Esophagus muscularis mucosa (tissue), 4 donors: ENCODE measurements at regions not wholly inside any gene's neighbourhood (a gene's known extent, or its start where the extent isn't known, plus 50 kb on each side); places are given as distances from the start of the nearest gene placed in this dataset.

Experiments used
- DNase-seq: peaks from one replicate; pipeline ENCODE4 v3.0.0-alpha.2; 2017; ENCODE audit errors: extremely low spot score
- H3K27ac ChIP-seq, 4 donors: fragments of 200-600 bp; sonication (generic); replicated peaks in 1 of 4; 1 replicate in 3 of 4; 2 replicates in 1 of 4; pipeline ENCODE4 v1.5.1; 2016 to 2019; ENCODE audit warnings: mild to moderate bottlenecking in 1 of 4
- H3K27me3 ChIP-seq, 4 donors: fragments of 200-600 bp; sonication (generic); one replicate each; pipeline versions ENCODE4 v1.5.1 to v1.6.0; 2016 to 2019
- H3K36me3 ChIP-seq, 4 donors: fragments of 200-600 bp; sonication (generic); one replicate each; pipeline ENCODE4 v1.5.1; 2016 to 2019
- H3K4me1 ChIP-seq, 4 donors: fragments of 200-600 bp; sonication (generic); one replicate each; pipeline ENCODE4 v1.5.1; 2016 to 2019
- H3K4me3 ChIP-seq, 4 donors: fragments of 200-600 bp; sonication (generic); 1 replicate in 2 of 4; 2 replicates in 2 of 4; pipeline ENCODE4 v1.5.1; 2016 to 2019; ENCODE audit warnings: mild to moderate bottlenecking in 4 of 4, moderate library complexity in 1 of 4
- H3K9me3 ChIP-seq, 4 donors: fragments of 200-600 bp; sonication (generic); 1 replicate in 3 of 4; 2 replicates in 1 of 4; pipeline ENCODE4 v1.5.1; 2016 to 2019
- CTCF ChIP-seq, 3 experiments: fragments of 200-600 bp in 2 of 3; fragments of 450-650 bp in 1 of 3; sonication (generic) in 2 of 3; IDR thresholded peaks; one replicate each; pipeline ENCODE4 v1.5.1; 2017 to 2019; ENCODE audit warnings: antibody characterized with exemption in 3 of 3, mild to moderate bottlenecking in 2 of 3, moderate library complexity in 1 of 3
- EP300 ChIP-seq: sonication (generic); formaldehyde crosslinking; IDR thresholded peaks from one replicate; pipeline ENCODE4 v1.6.1; 2017; ENCODE audit warnings: antibody characterized with exemption
- POLR2A ChIP-seq: fragments of 450-650 bp; IDR thresholded peaks from one replicate; pipeline ENCODE4 v1.6.1; 2017; ENCODE audit warnings: antibody characterized with exemption, moderate library complexity, mild to moderate bottlenecking, low read depth
- POLR2AphosphoS5 ChIP-seq, 2 donors: sonication (generic); formaldehyde crosslinking; IDR thresholded peaks; one replicate each; pipeline ENCODE4 v1.6.1; 2017; ENCODE audit warnings: antibody characterized with exemption in 2 of 2
- WGBS: methylation state at CpG from one replicate; pipeline ENCODE4 v1.1.5; 2018; 5-methylcytosine and 5-hydroxymethylcytosine counted together
- intact Hi-C: fragments of 100-400 bp; cut with DNase I; formaldehyde crosslinking; loops from one replicate; pipeline ENCODE4 v1.15.1; 2023

- intact Hi-C loops, result no loop called here
- H3K9me3 ChIP-seq, result no peaks in the 10 kb centered on the region
- H3K36me3 ChIP-seq, result no peaks in the 10 kb centered on the region
- H3K27me3 ChIP-seq, result no peaks in the 10 kb centered on the region
- DNase-seq, result no peak
- 90% methylated on average over 1 of the region's 1 CpG for WGBS
- no peak overlapping the region for H3K4me3 ChIP-seq
- no peak for TF ChIP-seq POLR2A
- no peak for TF ChIP-seq POLR2AphosphoS5 (IDR thresholded peaks at IDR 0.05)
- TF ChIP-seq CTCF (IDR thresholded peaks at IDR 0.05), result no peak
- no peak for TF ChIP-seq EP300
- no peaks in the 10 kb centered on the region for H3K4me1 ChIP-seq
- H3K27ac ChIP-seq, result no peak overlapping the region
These were observed 173.2 kb downstream of the MYCN start for GRCh38 chr2:16113568-16113967.

GRCh38 chr2:16112972-16113560 lies 172.7 kb downstream of the MYCN start:
- no peak overlapping the region for H3K4me3 ChIP-seq
- H3K27ac ChIP-seq, result no peak overlapping the region
- DNase-seq, result no peak
- no peaks in the 10 kb centered on the region for H3K9me3 ChIP-seq
- H3K36me3 ChIP-seq, result no peaks in the 10 kb centered on the region
- no peaks in the 10 kb centered on the region for H3K27me3 ChIP-seq
- WGBS, result 72% methylated on average over 3 of the region's 3 CpGs
- intact Hi-C loops, result no loop called here
- no peaks in the 10 kb centered on the region for H3K4me1 ChIP-seq
- TF ChIP-seq EP300 (no peak), POLR2AphosphoS5 (IDR thresholded peaks at IDR 0.05) (no peak), POLR2A (no peak), CTCF (IDR thresholded peaks at IDR 0.05) (no peak)

- no peaks in the 10 kb centered on the region for H3K9me3 ChIP-seq
- WGBS, result 91% methylated on average over 7 of the region's 7 CpGs
- intact Hi-C loops, result no loop called here
- no peak overlapping the region for H3K4me3 ChIP-seq
- H3K36me3 ChIP-seq, result no peaks in the 10 kb centered on the region
- DNase-seq, result no peak
- TF ChIP-seq EP300 (no peak), CTCF (IDR thresholded peaks at IDR 0.05) (no peak), POLR2AphosphoS5 (IDR thresholded peaks at IDR 0.05) (no peak), POLR2A (no peak)
- H3K27ac ChIP-seq, result no peak overlapping the region
- peaks cover 0 to 5% (median 0%) of the 10 kb centered on the region in 4 donors for H3K27me3 ChIP-seq
- no peaks in the 10 kb centered on the region for H3K4me1 ChIP-seq
These were observed 172.1 kb downstream of the MYCN start for GRCh38 chr2:16112251-16112971.

GRCh38 chr2:16111838-16112210 lies 171.5 kb downstream of the MYCN start:
- TF ChIP-seq EP300, result no peak
- no peak for TF ChIP-seq CTCF (IDR thresholded peaks at IDR 0.05)
- no peak for TF ChIP-seq POLR2AphosphoS5 (IDR thresholded peaks at IDR 0.05)
- TF ChIP-seq POLR2A, result no peak
- no peaks in the 10 kb centered on the region for H3K36me3 ChIP-seq
- 95% methylated on average over 7 of the region's 7 CpGs for WGBS
- no peak overlapping the region for H3K4me3 ChIP-seq
- no peaks in the 10 kb centered on the region for H3K4me1 ChIP-seq
- no peak overlapping the region for H3K27ac ChIP-seq
- H3K9me3 ChIP-seq, result no peaks in the 10 kb centered on the region
- intact Hi-C loops, result no loop called here
- no peak for DNase-seq
- H3K27me3 ChIP-seq, result peaks cover 0 to 5% (median 0%) of the 10 kb centered on the region in 4 donors
